GM21528 (cell line): ENCODE measurements at regions not wholly inside any gene's neighbourhood (a gene's known extent, or its start where the extent isn't known, plus 50 kb on each side); places are given as distances from the start of the nearest gene placed in this dataset.
"Not testable (repeated sequence)": the region's sequence is repeated elsewhere in the genome, so short reads cannot be mapped to it uniquely, and the experiment has no call there.

Source experiments
- ATAC-seq: cut with Tn5 transposase; IDR thresholded peaks from one replicate; pipeline ENCODE4 v1.9.1; 2021; ENCODE audit warnings: mild to moderate bottlenecking, moderate library complexity; ENCODE audit not compliant: unreplicated experiment, low FRiP score

- not testable (repeated sequence) for ATAC-seq
These were observed 2003.3 kb upstream of the RAG2 start for GRCh38 chr11:38601371-38601770.

GRCh38 chr11:38598418-38598817, 2000.4 kb upstream of the RAG2 start:
- no peak for ATAC-seq

- ATAC-seq, result not testable (repeated sequence)
These were observed 1997.5 kb upstream of the RAG2 start for GRCh38 chr11:38595359-38596016.

GRCh38 chr11:38594895-38595294, 1996.9 kb upstream of the RAG2 start:
- no peak for ATAC-seq

- no peak for ATAC-seq
These were observed 1995.6 kb upstream of the RAG2 start for GRCh38 chr11:38593649-38594048.

GRCh38 chr11:38582756-38583155, 1984.7 kb upstream of the RAG2 start:
- no peak for ATAC-seq

- no peak for ATAC-seq
These were observed 1984.1 kb upstream of the RAG2 start for GRCh38 chr11:38582151-38582550.

GRCh38 chr11:38577769-38578168, 1979.7 kb upstream of the RAG2 start:
- no peak for ATAC-seq

GRCh38 chr11:38562562-38562961, 1964.5 kb upstream of the RAG2 start:
- ATAC-seq, result no peak

GRCh38 chr11:38553148-38553547, 1955.1 kb upstream of the RAG2 start:
- ATAC-seq, result no peak

- no peak for ATAC-seq
These were observed 1949.4 kb upstream of the RAG2 start for GRCh38 chr11:38547462-38547861.

GRCh38 chr11:38543986-38544385, 1946.0 kb upstream of the RAG2 start:
- ATAC-seq, result no peak

- ATAC-seq, result no peak
These were observed 1945.3 kb upstream of the RAG2 start for GRCh38 chr11:38543311-38543710.

GRCh38 chr11:38538866-38539680, 1941.0 kb upstream of the RAG2 start:
- ATAC-seq, result no peak

- no peak for ATAC-seq
These were observed 1932.2 kb upstream of the RAG2 start for GRCh38 chr11:38530226-38530625.

GRCh38 chr11:38524945-38525344, 1926.9 kb upstream of the RAG2 start:
- no peak for ATAC-seq

GRCh38 chr11:38517991-38518390, 1920.0 kb upstream of the RAG2 start:
- no peak for ATAC-seq

GRCh38 chr11:38512830-38513229, 1914.8 kb upstream of the RAG2 start:
- not testable (repeated sequence) for ATAC-seq

GRCh38 chr11:38510041-38510440, 1912.0 kb upstream of the RAG2 start:
- no peak for ATAC-seq

GRCh38 chr11:38503876-38504275, 1905.8 kb upstream of the RAG2 start:
- ATAC-seq, result no peak

- no peak for ATAC-seq
These were observed 1900.7 kb upstream of the RAG2 start for GRCh38 chr11:38498721-38499120.

GRCh38 chr11:38491986-38492385, 1894.0 kb upstream of the RAG2 start:
- ATAC-seq, result no peak
